Ecto neural progenitor cell (in vitro differentiated cells): ENCODE measurements at regions not wholly inside any gene's neighbourhood (a gene's known extent, or its start where the extent isn't known, plus 50 kb on each side); places are given as distances from the start of the nearest gene placed in this dataset.

Experiments used
- DNase-seq: peaks from one replicate; pipeline ENCODE4 v3.0.0-alpha.2; 2018; ENCODE audit warnings: low spot score

GRCh38 chr10:117673230-117674010, 130.9 kb downstream of the EMX2 start:
- no peak for DNase-seq

DNA sequence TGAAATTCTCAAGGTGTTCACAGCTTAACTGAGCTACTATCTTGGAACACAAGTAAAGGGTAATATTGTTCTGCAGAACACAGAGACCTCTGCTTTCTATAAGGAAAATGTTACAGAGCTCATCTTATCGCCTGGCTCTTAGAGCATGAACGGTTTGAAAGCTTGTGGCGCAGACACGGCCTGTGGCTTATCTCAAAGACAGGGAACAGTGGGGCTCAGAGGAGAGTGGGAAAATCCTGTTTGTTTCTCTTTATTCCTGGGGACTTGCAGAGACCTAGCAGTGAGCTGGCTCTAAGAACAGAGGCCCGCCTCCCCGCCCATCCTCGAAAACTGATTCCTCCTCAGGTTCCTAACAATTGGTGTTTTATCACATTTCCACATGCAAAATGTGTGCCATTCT, 131.7 kb downstream of the EMX2 start:
- DNase-seq: no peak

DNA sequence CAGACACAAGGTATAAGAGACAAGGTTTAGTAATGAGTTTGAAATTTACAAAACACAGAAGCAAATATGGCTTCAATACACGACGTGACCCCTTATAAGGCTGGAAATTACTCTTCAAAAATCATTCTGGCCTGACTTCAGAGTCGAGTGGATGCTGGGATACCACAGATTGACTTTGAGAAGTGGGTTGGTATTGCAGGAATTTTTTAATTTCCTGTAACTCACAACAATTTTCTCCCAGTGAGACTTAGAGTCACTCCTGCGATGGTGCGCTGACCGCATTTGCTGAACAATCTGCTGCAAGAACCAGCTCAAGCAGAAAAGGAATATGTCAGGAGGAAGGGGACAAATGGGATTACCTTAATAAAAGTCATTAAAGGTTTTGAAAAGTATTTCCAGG, 132.1 kb downstream of the EMX2 start:
- no peak for DNase-seq

DNA sequence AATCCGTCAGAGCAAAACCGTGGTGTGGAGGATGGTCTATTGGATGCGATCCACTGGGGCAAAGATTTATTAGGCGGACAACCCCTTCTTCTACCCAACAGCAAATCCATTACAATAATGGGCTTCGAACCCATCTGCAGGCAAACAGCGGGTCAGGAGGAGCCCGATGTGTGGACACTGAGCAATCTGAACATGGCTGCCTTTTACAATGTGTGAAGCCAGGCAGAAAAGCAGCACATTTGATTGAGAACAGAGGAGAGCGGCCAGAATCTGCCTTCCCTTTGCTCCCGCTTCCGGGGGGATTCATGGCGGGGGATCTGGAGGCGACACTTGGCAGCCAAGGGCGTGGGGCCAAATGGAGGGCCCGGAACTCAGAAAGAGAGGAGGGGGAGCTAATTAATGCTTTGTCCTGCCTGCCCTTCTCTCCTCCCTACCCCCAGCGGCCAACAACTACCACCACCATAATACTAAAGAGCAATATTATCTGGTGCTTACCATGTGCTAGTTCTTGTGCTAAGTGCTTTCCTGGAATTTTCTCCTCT, 133.0 kb downstream of the EMX2 start:
- no peak for DNase-seq

DNA sequence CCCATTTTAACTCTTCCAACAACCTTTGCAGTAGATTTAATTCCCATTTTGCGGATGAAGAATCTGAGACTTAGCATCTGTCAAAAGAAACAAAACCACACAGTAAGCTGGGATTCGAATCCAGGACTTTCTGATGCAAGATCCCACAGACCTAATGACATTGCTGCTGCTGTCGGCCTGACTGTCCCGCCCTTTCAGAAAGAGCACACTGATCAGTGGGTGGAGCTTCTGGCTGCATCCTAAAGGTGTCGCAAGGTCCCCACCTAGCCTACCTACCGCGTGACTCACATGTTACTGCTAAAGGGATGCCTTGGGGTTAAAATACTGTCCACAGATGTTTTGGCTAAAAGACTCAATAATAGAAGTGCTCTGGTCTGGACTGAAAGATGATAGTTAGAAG, 134.7 kb downstream of the EMX2 start:
- DNase-seq: no peak

DNA sequence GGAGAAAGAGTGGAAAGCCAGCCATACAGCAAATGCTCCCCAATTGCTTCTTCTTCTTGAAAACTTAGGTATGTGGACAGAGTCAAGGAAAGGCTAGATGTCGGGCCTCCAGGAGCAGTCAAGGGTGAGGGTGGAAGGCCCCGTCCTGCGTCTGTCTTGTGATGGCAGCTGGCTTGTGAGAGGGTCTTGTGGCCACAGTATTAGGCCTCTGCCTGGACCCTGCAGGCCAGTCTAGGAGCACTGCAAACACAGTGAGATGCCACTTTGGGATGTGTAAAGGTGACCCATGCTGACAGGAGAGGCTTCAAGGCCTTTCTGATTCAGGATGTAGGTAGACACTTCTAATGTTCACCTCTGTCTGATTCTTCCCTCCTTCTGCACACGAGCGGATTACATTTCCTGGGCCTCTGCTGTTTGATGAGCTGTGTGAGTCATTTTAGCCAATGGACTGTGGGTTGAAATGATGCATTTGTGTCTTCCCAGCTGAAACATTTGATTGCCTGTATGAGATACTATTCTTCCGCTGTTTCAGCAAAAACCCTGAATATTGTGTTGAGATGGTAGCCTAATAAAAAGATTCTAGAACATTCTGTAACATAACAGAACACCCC, 135.4 kb downstream of the EMX2 start:
- no peak for DNase-seq

DNA sequence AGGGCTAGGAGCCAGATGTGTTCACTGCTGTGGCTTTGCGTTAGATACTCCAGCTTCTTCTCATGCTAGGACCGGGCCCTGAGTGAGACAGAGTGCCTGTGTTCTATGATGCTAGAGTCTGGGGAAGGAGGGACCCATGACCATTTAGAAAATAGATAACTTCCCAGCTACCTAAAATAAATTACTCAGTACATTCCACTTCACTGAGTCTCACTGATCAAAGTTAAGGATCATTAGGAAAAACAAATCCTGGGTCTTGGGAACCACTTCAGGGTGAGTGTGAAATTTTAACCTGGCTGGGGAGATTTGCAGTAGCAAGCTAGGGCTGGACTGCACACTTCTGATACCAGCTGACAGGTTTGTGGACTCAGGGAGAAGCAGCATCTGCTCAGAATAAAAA, 138.1 kb downstream of the EMX2 start:
- no peak for DNase-seq

DNA sequence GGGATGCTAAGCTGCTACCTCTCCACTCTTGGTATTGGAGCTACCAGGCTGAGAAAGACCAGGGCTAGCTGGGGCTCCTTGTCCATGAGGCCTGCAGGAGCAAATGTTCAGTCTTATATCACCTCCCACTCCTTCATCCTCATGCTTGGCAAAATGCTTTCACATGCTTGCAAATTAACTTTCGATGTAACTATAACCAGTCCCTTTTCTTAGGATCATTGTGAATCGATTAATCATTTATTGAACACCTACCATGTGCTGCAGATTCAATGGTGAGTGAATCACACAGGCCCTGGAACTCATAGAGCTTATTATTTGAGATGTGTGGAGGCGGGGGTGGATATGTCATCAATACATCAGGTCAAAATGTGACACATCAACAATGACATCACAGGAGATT, 138.6 kb downstream of the EMX2 start:
- no peak for DNase-seq

- DNase-seq: no peak
Measured at GRCh38 chr10:117684046-117684610, 141.6 kb downstream of the EMX2 start.

GRCh38 chr10:117684672-117685211, 142.2 kb downstream of the EMX2 start:
- DNase-seq: no peak

- DNase-seq: no peak
Measured at GRCh38 chr10:117685431-117685830, 142.9 kb downstream of the EMX2 start.

DNA sequence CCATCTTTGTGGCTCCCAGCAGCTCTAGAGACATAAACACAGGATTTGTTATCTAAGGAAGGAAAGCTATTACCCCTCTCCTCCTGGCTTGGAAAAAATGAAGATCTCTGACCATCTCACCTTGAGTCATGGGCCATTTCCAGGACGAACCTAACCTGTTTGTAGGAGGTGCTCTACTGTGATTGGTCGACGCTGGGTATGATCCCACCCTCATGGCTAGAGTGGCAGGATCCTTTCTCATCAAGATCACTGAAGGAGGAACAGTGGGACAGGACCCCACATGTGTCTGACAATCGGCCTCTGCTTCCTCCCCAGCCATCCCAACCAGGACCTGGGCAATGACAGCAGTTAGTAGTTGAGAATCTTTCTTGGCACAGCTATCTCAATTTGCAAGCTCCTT, 144.1 kb downstream of the EMX2 start:
- no peak for DNase-seq

DNA sequence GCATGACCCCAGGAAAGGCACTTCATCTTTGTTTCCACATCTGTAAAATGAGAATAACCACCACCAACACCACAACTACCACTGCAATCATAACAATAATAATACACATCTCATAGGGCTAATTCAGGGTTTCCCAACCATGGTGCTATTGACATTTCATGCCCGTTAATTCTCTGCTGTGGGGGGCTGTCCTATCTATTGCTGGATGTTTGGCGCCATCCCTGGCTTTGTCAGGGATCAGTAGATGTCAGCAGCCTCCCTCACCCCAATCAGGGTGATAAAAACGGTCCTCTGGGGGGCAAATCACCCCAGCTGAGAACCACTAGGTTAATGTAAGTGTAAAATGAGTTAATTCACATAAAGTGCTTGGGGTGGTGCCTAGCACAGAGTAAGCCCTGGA, 145.8 kb downstream of the EMX2 start:
- no peak for DNase-seq

GRCh38 chr10:117689566-117689965, 147.0 kb downstream of the EMX2 start:
- no peak for DNase-seq

DNA sequence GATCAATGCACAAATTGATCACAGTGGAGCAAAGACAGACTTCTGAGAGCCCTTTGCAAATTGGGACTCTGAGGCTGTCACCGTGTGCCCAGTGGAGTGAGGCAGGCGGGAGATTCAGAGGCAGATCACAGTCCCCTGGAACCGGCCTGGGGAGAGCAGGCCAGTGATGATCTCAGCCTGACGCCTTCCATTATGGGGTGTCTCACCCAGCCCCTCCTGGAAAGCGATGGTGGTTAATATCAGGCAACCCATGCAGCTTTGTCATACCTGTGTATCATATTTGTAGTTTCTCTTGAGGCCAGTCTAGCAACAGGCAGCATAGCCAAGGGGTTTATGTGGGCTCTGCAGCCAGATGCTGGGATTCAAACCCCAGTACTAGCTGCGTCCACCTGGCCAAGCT, 147.8 kb downstream of the EMX2 start:
- no peak for DNase-seq

GRCh38 chr10:117694190-117694589, 151.6 kb downstream of the EMX2 start:
- no peak for DNase-seq

GRCh38 chr10:117697402-117697801, 154.9 kb downstream of the EMX2 start:
- DNase-seq: no peak

DNA sequence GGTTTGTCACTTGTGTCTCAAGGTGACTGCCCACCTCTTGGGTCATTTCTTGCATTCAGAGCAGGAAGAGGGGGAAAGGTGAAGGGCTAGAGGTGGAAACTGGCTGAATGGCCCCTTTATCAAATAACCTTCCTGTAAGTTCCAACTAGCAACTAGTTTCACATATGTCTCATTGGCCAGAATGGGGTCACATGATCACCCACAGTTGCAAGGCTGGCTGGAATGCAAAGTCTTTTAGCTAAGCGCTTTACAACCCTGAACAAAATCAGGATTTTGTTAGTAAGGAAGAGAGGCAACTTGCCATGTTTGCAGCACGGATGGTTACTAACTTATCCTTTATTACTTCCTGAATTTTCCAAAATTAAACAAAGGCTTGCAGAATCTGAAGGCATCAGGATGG, 156.3 kb downstream of the EMX2 start:
- no peak for DNase-seq

- DNase-seq: no peak
Measured at GRCh38 chr10:117699436-117700075, 157.0 kb downstream of the EMX2 start.

DNA sequence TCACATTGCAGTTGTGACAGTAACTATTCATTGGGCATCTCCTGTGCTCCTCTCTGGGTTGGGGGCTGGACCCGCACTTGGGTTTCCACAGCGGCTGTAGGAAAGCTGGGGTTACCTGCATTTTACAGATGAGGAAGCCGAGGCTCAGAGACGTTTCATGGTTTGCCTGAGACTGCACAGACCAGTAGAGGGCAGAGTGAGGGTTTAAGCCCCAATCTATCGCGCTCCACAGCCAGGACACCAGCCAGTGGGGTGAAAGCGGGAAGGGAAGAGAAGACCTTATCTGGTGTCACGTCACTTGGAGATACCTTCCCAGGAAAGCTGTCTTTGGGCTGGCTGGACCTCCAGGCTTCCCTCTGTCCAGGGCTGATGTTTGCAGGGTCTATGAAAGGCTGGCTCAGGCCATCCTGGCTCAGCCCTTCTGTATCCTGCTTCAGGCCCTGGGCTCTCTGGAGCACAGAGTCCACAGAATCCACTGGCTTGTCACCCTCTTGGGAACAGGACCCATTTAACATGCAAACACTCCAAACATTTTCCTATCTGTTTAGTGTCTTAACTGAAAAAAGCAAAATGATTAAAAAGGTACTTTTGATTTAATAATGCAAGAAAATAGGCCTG, 167.7 kb downstream of the EMX2 start:
- DNase-seq: no peak

DNA sequence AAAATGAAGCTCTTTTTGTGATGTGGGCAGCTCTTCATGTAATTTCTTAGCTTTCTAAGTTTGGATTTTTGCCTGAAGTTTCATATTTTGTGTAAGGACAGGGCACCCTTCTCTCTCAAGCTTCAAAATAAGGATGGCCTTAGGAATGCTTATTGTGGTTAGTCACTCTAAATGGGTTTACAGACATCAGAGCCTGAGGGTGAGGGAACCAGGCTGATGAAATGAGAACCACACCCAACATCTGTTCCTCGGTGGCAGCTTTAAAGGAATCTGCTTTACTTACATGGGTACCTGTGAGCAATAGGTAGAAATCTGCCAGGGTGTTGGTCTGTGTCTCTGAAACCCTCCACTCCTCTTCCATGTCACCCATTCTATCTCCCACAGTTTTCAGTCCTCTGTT, 174.3 kb downstream of the EMX2 start:
- no peak for DNase-seq
